ENCODE measurements at regions not wholly inside any gene's neighbourhood (a gene's known extent, or its start where the extent isn't known, plus 50 kb on each side); places are given as distances from the start of the nearest gene placed in this dataset.

GRCh38 chr12:24750263-24750662, 198.6 kb downstream of the BCAT1 start:
- no peak overlapping the region for H3K4me3 ChIP-seq
- H3K36me3 ChIP-seq: no peaks in the 10 kb centered on the region
- TF ChIP-seq EP300 (IDR thresholded peaks at IDR 0.05): no peak
- TF ChIP-seq POLR2A (IDR thresholded peaks at IDR 0.05): no peak
- TF ChIP-seq CTCF (IDR thresholded peaks at IDR 0.05): no peak
- DNase-seq (ENCODE audit: low spot score in 2 of 2): no peak
- no peak overlapping the region for H3K27ac ChIP-seq
- WGBS, 2 donors: 74 to 80% methylated on average over 3 of the region's 3 CpGs
- H3K4me1 ChIP-seq: peaks cover 0 to 11% (median 0%) of the 10 kb centered on the region in 4 donors
- no peaks in the 10 kb centered on the region for H3K27me3 ChIP-seq
- no peaks in the 10 kb centered on the region for H3K9me3 ChIP-seq

GRCh38 chr12:24749171-24749570, 199.7 kb downstream of the BCAT1 start:
- Histone ChIP-seq H3K4me1 (peaks cover 0 to 11% (median 0%) of the 10 kb centered on the region in 4 donors), H3K27me3 (no peaks in the 10 kb centered on the region), H3K36me3 (no peaks in the 10 kb centered on the region), H3K4me3 (no peak overlapping the region), H3K9me3 (no peaks in the 10 kb centered on the region), H3K27ac (no peak overlapping the region)
- no peak for TF ChIP-seq CTCF (IDR thresholded peaks at IDR 0.05)
- DNase-seq (ENCODE audit: low spot score in 2 of 2): no peak
- 83 to 93% methylated on average over 3 of the region's 3 CpGs for WGBS, 2 donors

DNA sequence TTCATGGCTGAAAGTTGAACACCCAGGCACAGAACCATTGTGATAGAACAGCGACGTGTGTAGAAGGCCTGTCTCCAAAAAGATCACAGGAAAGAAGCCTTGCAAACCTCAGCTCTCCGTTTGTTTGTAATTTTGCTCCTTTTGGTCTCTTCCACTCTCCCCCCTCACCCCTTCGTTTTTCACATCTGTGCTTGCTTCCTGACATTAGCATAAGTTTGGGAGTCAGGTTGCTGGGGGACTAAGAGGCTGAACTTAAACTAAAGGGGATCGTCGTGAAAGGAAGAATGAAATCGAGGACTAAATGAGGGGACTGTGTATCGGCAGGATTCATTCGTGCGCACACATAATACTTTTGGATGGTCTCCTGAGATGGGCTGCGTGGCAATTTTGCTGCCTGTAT, 200.6 kb downstream of the BCAT1 start:
- 81 to 83% methylated on average over 11 of the region's 11 CpGs for WGBS, 2 donors
- H3K36me3 ChIP-seq: no peaks in the 10 kb centered on the region
- no peaks in the 10 kb centered on the region for H3K27me3 ChIP-seq
- TF ChIP-seq EP300 (IDR thresholded peaks at IDR 0.05) (no peak), CTCF (IDR thresholded peaks at IDR 0.05) (no peak), POLR2A (IDR thresholded peaks at IDR 0.05) (no peak)
- no peaks in the 10 kb centered on the region for H3K9me3 ChIP-seq
- peaks cover 0 to 11% (median 0%) of the 10 kb centered on the region in 4 donors for H3K4me1 ChIP-seq
- H3K4me3 ChIP-seq: no peak overlapping the region
- no peak for DNase-seq (ENCODE audit: low spot score in 2 of 2)
- no peak overlapping the region for H3K27ac ChIP-seq

DNA sequence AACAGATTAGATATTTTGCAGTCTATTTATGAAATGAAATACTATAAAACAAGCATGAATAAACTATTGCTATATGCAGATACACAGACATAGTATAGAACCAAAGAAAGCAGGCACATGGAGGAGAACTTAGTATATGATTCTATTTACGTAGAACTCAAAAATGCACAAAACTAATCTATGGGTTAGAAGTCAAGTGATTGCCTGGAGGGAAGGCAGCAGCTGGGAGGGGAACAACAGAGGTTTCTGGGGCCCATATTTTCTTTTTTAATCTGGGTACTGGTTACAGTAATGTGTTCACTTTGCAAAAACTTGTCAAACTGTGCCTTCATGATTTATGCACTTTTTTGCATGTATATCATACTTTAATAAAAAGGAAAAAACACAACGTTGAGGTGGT, 202.0 kb downstream of the BCAT1 start:
- no peak for DNase-seq (ENCODE audit: low spot score in 2 of 2)
- Histone ChIP-seq H3K36me3 (no peaks in the 10 kb centered on the region), H3K4me3 (no peak overlapping the region), H3K27ac (no peak overlapping the region), H3K9me3 (no peaks in the 10 kb centered on the region), H3K4me1 (peaks cover 0 to 11% (median 0%) of the 10 kb centered on the region in 4 donors), H3K27me3 (no peaks in the 10 kb centered on the region)
- TF ChIP-seq EP300 (IDR thresholded peaks at IDR 0.05) (no peak), POLR2A (IDR thresholded peaks at IDR 0.05) (no peak), CTCF (IDR thresholded peaks at IDR 0.05) (no peak)
- 67 to 70% methylated on average over 2 of the region's 2 CpGs for WGBS, 2 donors

DNA sequence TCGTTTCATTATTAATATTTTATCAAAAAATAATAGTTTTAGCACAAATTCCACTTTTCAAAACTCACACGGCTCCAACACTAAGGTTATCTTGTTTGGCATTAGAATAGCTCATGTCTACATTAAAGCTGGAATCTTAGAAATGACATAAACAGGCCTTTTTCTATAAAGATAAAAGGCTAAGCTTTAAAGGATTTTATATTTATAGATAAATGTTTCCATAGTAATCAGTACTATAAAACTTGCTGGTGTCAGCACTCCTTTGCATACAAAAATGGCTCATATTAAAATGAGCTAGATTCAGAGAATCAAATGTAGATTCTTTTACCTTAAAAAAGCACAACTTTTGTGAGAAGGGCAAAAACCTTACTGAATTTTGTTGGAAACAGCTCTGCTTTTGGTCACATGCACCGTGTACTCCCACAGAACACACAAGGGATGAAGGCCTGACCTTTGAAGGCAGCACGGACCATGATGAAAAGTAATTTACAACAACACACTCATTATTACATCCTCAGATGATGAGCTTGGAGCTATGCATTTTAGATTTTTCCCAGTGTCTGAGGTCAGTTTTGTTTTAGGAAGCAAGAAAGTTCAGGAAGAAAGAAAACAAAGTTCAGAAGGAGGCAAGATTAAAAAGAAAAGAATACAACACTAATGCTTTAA, 202.8 kb downstream of the BCAT1 start:
- Histone ChIP-seq H3K9me3 (no peaks in the 10 kb centered on the region), H3K36me3 (no peaks in the 10 kb centered on the region), H3K4me1 (peaks cover 0 to 11% (median 0%) of the 10 kb centered on the region in 4 donors), H3K27me3 (no peaks in the 10 kb centered on the region), H3K4me3 (no peak overlapping the region), H3K27ac (no peak overlapping the region)
- TF ChIP-seq EP300 (IDR thresholded peaks at IDR 0.05) (no peak), POLR2A (IDR thresholded peaks at IDR 0.05) (no peak), CTCF (IDR thresholded peaks at IDR 0.05) (no peak)
- DNase-seq (ENCODE audit: low spot score in 2 of 2): no peak
- 39 to 42% methylated on average over 4 of the region's 4 CpGs for WGBS, 2 donors
